Neutrophil (primary cell): ENCODE measurements at regions not wholly inside any gene's neighbourhood (a gene's known extent, or its start where the extent isn't known, plus 50 kb on each side); places are given as distances from the start of the nearest gene placed in this dataset.

ENCODE experiments used
- H3K27ac ChIP-seq: fragments of 200-600 bp; sonication (generic); 2 replicates; pipeline ENCODE4 v1.5.1; 2016; ENCODE audit warnings: mild to moderate bottlenecking, moderate library complexity
- H3K27me3 ChIP-seq: fragments of 200-600 bp; sonication (generic); 2 replicates; pipeline ENCODE4 v1.6.0; 2016; ENCODE audit warnings: mild to moderate bottlenecking
- H3K36me3 ChIP-seq: fragments of 200-600 bp; sonication (generic); 2 replicates; pipeline ENCODE4 v1.5.1; 2017
- H3K4me1 ChIP-seq, 2 experiments: fragments of 200-600 bp in 1 of 2; sonication (generic) in 1 of 2; 1 replicate in 1 of 2; 2 replicates in 1 of 2; pipeline versions ENCODE4 v1.5.1 to v1.6.1; 2013 to 2016; ENCODE audit warnings: low read depth in 1 of 2, low read length in 1 of 2, mild to moderate bottlenecking in 1 of 2, moderate library complexity in 1 of 2; ENCODE audit not compliant: control insufficient read depth in 1 of 2, insufficient read depth in 1 of 2
- H3K4me3 ChIP-seq, 2 experiments: fragments of 200-600 bp in 1 of 2; sonication (generic) in 1 of 2; 1 replicate in 1 of 2; 2 replicates in 1 of 2; pipeline ENCODE4 v1.5.1; 2013 to 2016; ENCODE audit warnings: low read depth in 1 of 2, low read length in 1 of 2, mild to moderate bottlenecking in 1 of 2, moderate library complexity in 1 of 2
- H3K9me3 ChIP-seq: fragments of 200-600 bp; sonication (generic); 2 replicates; pipeline ENCODE4 v1.5.1; 2016
- TF ChIP-seq, protein P1 (sequence below): fragments of 200-600 bp; sonication (generic); IDR thresholded peaks from 2 replicates; pipeline ENCODE4 v1.5.1; 2016; ENCODE audit warnings: antibody characterized with exemption

DNA sequence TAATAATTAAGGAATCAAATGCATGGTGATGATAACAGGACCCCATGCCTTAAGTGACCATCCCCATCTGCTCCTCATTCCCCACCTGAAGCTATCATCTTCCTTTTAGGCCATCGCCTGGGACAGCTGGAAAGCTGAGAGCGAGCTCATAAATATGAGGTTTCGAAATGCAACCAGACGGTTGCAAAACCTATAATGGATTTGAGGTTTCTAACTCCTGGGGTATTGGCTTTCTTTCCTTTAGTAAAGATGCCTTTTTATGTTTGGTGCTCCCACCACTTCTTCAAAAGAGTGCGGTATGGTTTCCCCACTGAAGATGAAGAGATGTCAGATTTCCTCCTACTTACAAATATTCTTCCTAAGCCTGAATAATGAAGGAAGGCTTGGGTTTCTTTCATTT, 1589.5 kb upstream of the PIK3C3 start:
- TF ChIP-seq, protein P1, sequence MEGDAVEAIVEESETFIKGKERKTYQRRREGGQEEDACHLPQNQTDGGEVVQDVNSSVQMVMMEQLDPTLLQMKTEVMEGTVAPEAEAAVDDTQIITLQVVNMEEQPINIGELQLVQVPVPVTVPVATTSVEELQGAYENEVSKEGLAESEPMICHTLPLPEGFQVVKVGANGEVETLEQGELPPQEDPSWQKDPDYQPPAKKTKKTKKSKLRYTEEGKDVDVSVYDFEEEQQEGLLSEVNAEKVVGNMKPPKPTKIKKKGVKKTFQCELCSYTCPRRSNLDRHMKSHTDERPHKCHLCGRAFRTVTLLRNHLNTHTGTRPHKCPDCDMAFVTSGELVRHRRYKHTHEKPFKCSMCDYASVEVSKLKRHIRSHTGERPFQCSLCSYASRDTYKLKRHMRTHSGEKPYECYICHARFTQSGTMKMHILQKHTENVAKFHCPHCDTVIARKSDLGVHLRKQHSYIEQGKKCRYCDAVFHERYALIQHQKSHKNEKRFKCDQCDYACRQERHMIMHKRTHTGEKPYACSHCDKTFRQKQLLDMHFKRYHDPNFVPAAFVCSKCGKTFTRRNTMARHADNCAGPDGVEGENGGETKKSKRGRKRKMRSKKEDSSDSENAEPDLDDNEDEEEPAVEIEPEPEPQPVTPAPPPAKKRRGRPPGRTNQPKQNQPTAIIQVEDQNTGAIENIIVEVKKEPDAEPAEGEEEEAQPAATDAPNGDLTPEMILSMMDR, result no peak
- Histone ChIP-seq H3K27ac (no peak overlapping the region), H3K4me1 (no peaks in the 10 kb centered on the region), H3K4me3 (no peak overlapping the region), H3K27me3 (no peaks in the 10 kb centered on the region), H3K36me3 (no peaks in the 10 kb centered on the region), H3K9me3 (no peaks in the 10 kb centered on the region)

DNA sequence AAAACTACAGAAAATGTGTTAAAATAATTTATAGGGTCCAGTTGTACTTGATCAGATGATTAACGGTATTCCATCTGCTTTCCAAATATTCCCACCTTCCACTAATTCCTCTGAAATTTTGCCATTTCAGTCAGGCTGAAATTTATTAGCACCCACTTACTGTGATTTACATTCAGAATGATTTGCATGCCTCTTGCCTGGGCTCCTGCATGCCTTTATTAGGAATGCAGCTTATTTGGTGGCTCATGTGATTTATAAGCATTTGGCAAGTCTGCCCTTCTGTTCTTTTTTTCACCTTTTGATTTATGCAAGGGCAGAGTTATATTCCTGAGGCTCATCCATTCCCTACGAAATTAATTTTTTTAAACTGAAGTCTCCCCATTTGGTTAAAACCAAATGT, 1594.5 kb upstream of the PIK3C3 start:
- no peaks in the 10 kb centered on the region for H3K4me1 ChIP-seq
- TF ChIP-seq, protein P1, result no peak
- H3K27me3 ChIP-seq, result no peaks in the 10 kb centered on the region

DNA sequence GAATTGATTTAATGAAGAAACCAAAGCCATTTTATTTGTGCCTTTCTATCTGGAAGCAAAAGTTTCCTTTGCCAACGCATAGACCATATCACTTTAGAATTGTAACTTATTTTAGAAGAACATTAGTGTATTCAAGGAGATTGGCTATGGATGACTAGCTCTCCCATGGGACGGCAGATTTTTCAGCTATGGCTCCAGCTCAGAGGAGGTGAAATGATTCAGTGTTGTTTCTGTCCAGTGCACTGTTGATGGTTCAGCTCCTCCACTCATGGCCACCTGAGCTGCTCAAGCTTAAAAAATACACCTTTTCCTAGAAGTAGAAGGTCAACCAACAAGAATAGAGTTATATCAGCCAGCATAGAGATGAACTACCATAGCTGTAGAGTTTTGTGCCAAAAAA, 1597.5 kb upstream of the PIK3C3 start:
- no peak overlapping the region for H3K27ac ChIP-seq
- TF ChIP-seq, protein P1, result no peak
- H3K4me3 ChIP-seq, result no peak overlapping the region
- H3K9me3 ChIP-seq, result no peaks in the 10 kb centered on the region
- no peaks in the 10 kb centered on the region for H3K36me3 ChIP-seq
- no peaks in the 10 kb centered on the region for H3K4me1 ChIP-seq
- H3K27me3 ChIP-seq, result no peaks in the 10 kb centered on the region

More for the DNA sequence above, 1594.5 kb upstream of the PIK3C3 start:
- H3K4me3 ChIP-seq, result no peak overlapping the region
- H3K9me3 ChIP-seq, result no peaks in the 10 kb centered on the region
- H3K27ac ChIP-seq, result no peak overlapping the region
- no peaks in the 10 kb centered on the region for H3K36me3 ChIP-seq

DNA sequence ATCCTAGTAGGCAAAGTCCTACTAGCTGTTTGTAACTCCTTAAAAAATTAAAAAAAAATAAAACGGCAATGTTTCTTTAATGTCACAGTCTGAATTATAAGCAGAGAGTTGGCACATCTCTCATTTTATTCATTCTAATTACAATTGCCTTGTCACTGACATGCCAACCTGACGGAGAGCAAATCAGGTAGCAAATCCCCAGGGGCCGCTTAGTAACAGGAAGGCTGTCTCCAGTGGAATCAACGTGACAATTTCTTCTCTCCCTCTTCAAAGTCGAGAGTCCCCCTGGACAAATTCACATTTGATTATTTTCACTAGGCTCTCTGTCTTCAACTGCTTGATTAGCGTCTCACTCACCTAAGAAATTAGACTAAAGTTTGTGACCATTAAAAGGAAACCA, 1598.9 kb upstream of the PIK3C3 start:
- no peak overlapping the region for H3K4me3 ChIP-seq
- H3K9me3 ChIP-seq, result no peaks in the 10 kb centered on the region
- TF ChIP-seq, protein P1, result no peak
- H3K36me3 ChIP-seq, result no peaks in the 10 kb centered on the region
- H3K27ac ChIP-seq, result no peak overlapping the region
- H3K4me1 ChIP-seq, result no peaks in the 10 kb centered on the region
- no peaks in the 10 kb centered on the region for H3K27me3 ChIP-seq

DNA sequence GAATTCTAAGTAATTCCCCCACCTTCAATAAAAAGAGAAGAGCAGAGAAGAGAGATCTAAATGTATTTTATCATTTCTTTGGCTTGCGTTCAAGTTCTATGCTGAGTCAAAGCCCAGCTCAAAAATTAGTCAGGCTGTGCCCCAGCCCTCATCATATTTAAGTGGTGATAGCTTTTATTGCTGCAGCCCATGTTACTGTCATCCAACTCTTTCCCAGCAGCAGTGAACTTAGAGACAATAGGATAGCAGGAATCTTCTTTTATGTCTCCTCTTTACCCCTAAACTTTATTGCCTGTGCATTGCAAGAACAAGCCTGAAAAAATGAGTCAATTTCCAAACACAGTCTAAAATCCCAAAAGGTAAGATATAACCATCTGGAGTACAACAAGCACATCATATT, 1599.3 kb upstream of the PIK3C3 start:
- no peaks in the 10 kb centered on the region for H3K36me3 ChIP-seq
- no peaks in the 10 kb centered on the region for H3K4me1 ChIP-seq
- no peak overlapping the region for H3K4me3 ChIP-seq
- TF ChIP-seq, protein P1, result no peak
- no peak overlapping the region for H3K27ac ChIP-seq
- no peaks in the 10 kb centered on the region for H3K27me3 ChIP-seq
- no peaks in the 10 kb centered on the region for H3K9me3 ChIP-seq

DNA sequence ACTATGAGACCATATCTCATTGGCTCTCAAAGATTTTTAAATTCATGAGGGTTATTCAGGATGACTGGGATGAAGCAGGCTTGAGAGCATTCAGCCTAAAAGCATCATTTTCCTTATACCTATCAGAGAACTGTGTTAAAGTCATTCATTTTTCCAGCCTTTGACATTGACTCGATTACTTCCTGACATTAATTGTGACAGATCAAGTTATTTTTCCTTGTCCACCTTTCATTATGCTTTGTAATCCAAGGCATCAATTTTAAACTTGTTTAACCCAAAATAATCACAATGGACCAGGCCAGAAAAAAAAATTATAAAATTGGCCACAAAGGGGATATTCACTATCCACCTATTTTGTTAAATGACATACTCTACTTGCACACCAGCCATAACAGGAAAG, 1606.8 kb upstream of the PIK3C3 start:
- H3K9me3 ChIP-seq, result peaks cover 4% of the 10 kb centered on the region
- no peaks in the 10 kb centered on the region for H3K36me3 ChIP-seq
- no peaks in the 10 kb centered on the region for H3K27me3 ChIP-seq
- H3K4me1 ChIP-seq, result no peaks in the 10 kb centered on the region
- H3K4me3 ChIP-seq, result no peak overlapping the region
- no peak overlapping the region for H3K27ac ChIP-seq
- TF ChIP-seq, protein P1, result no peak
